HTR-8/SVneo (cell line): ENCODE measurements at regions not wholly inside any gene's neighbourhood (a gene's known extent, or its start where the extent isn't known, plus 50 kb on each side); places are given as distances from the start of the nearest gene placed in this dataset.
A peak's percentile ranks its signal among the peaks of the same experiment; 100 is the strongest.
"Not testable (repeated sequence)": the region's sequence is repeated elsewhere in the genome, so short reads cannot be mapped to it uniquely, and the experiment has no call there.

Source experiments
- DNase-seq: peaks from one replicate; pipeline ENCODE4 v3.0.0; 2011; ENCODE audit warnings: low spot score, mixed read lengths; ENCODE audit not compliant: insufficient read length
- FAIRE-seq: peaks from 2 replicates; lab custom pipeline; 2011; peaks lifted over from hg19 to GRCh38; lab: Jason Lieb, UNC

- peak; percentile 8 for DNase-seq
- FAIRE-seq = no peak
Measured at GRCh38 chr11:29641201-29641600, 375.6 kb downstream of the KCNA4 start.

- FAIRE-seq (no peak), DNase-seq (no peak)
Measured at GRCh38 chr11:29634744-29635143, 382.1 kb downstream of the KCNA4 start.

- DNase-seq (no peak), FAIRE-seq (no peak)
Measured at GRCh38 chr11:29634244-29634643, 382.6 kb downstream of the KCNA4 start.

GRCh38 chr11:29629286-29629685 lies 387.5 kb downstream of the KCNA4 start:
- FAIRE-seq (no peak), DNase-seq (no peak)

GRCh38 chr11:29628609-29629008 lies 388.2 kb downstream of the KCNA4 start:
- no peak for FAIRE-seq
- DNase-seq = no peak

- DNase-seq = no peak
- FAIRE-seq = no peak
Measured at GRCh38 chr11:29627541-29627940, 389.3 kb downstream of the KCNA4 start.

GRCh38 chr11:29623144-29623722 lies 393.6 kb downstream of the KCNA4 start:
- DNase-seq = no peak
- FAIRE-seq = no peak

GRCh38 chr11:29616611-29617010 lies 400.2 kb downstream of the KCNA4 start:
- FAIRE-seq = no peak
- no peak for DNase-seq

- DNase-seq (no peak), FAIRE-seq (no peak)
Measured at GRCh38 chr11:29612423-29612822, 404.4 kb downstream of the KCNA4 start.

GRCh38 chr11:29606330-29607031 lies 410.3 kb downstream of the KCNA4 start:
- DNase-seq = no peak
- no peak for FAIRE-seq

GRCh38 chr11:29600151-29600575 lies 416.7 kb downstream of the KCNA4 start:
- DNase-seq, FAIRE-seq: not testable (repeated sequence)

GRCh38 chr11:29584342-29584741 lies 432.5 kb downstream of the KCNA4 start:
- FAIRE-seq = no peak
- DNase-seq = no peak

- FAIRE-seq = no peak
- no peak for DNase-seq
Measured at GRCh38 chr11:29578806-29579205, 438.0 kb downstream of the KCNA4 start.

- DNase-seq (no peak), FAIRE-seq (no peak)
Measured at GRCh38 chr11:29564486-29564885, 452.3 kb downstream of the KCNA4 start.

- FAIRE-seq (no peak), DNase-seq (no peak)
Measured at GRCh38 chr11:29562183-29562582, 454.6 kb downstream of the KCNA4 start.

GRCh38 chr11:29553990-29554389 lies 462.8 kb downstream of the KCNA4 start:
- DNase-seq (no peak), FAIRE-seq (no peak)

- DNase-seq (no peak), FAIRE-seq (no peak)
Measured at GRCh38 chr11:29538339-29539036, 478.3 kb downstream of the KCNA4 start.

- FAIRE-seq (no peak), DNase-seq (no peak)
Measured at GRCh38 chr11:29534836-29535235, 482.0 kb downstream of the KCNA4 start.

GRCh38 chr11:29530961-29531360 lies 485.9 kb downstream of the KCNA4 start:
- no peak for FAIRE-seq
- DNase-seq = no peak

GRCh38 chr11:29527391-29527936 lies 489.4 kb downstream of the KCNA4 start:
- FAIRE-seq = no peak
- DNase-seq = no peak
